Omental fat pad (tissue), 3 donors: ENCODE measurements at regions not wholly inside any gene's neighbourhood (a gene's known extent, or its start where the extent isn't known, plus 50 kb on each side); places are given as distances from the start of the nearest gene placed in this dataset.

Source experiments
- ATAC-seq: fragments of 150-250 bp; one replicate; pipeline ENCODE4 v1.9.1; 2016; ENCODE audit warnings: mild to moderate bottlenecking, moderate library complexity; ENCODE audit not compliant: low FRiP score
- DNase-seq: peaks from one replicate; pipeline ENCODE4 v3.0.0-alpha.2; 2019; ENCODE audit warnings: low spot score
- CTCF ChIP-seq, 3 donors: fragments of 450-650 bp; IDR thresholded peaks; one replicate each; pipeline ENCODE4 v1.5.1; 2016 to 2017; ENCODE audit warnings: antibody characterized with exemption in 3 of 3, mild to moderate bottlenecking in 3 of 3, moderate library complexity in 2 of 3

GRCh38 chr10:111811517-111811916, 372.0 kb downstream of the GPAM start:
- DNase-seq = no peak
- no peak for TF ChIP-seq CTCF (IDR thresholded peaks at IDR 0.05)
- no peak for ATAC-seq

- no peak for DNase-seq
- TF ChIP-seq CTCF (IDR thresholded peaks at IDR 0.05) = no peak
- no peak for ATAC-seq
These were observed 363.1 kb downstream of the GPAM start for GRCh38 chr10:111820471-111820870.

- no peak for DNase-seq
- TF ChIP-seq CTCF (IDR thresholded peaks at IDR 0.05) = no peak
- no peak for ATAC-seq
These were observed 361.7 kb downstream of the GPAM start for GRCh38 chr10:111821871-111822270.

- ATAC-seq (no peak), DNase-seq (no peak)
- TF ChIP-seq CTCF (IDR thresholded peaks at IDR 0.05) = no peak
These were observed 360.9 kb downstream of the GPAM start for GRCh38 chr10:111822661-111823060.

GRCh38 chr10:111824128-111824527, 359.4 kb downstream of the GPAM start:
- DNase-seq (no peak), ATAC-seq (no peak)
- TF ChIP-seq CTCF (IDR thresholded peaks at IDR 0.05) = no peak

GRCh38 chr10:111830359-111830758, 353.2 kb downstream of the GPAM start:
- TF ChIP-seq CTCF (IDR thresholded peaks at IDR 0.05) = no peak
- no peak for DNase-seq
- no peak for ATAC-seq

- TF ChIP-seq CTCF (IDR thresholded peaks at IDR 0.05) = no peak
- no peak for DNase-seq
- ATAC-seq = no peak
These were observed 352.5 kb downstream of the GPAM start for GRCh38 chr10:111831058-111831457.
